ENCODE measurements at regions not wholly inside any gene's neighbourhood (a gene's known extent, or its start where the extent isn't known, plus 50 kb on each side); places are given as distances from the start of the nearest gene placed in this dataset.
A peak's percentile ranks its signal among the peaks of the same experiment; 100 is the strongest.

- DNase-seq: peak in 1 of 3 donors; percentile 53
- TF ChIP-seq CTCF (IDR thresholded peaks at IDR 0.05): no peak
- intact Hi-C loops (cut with DNase I, micrococcal nuclease): no loop called here
- ATAC-seq: peak; percentile 11
- Histone ChIP-seq H3K9me3 (no peaks in the 10 kb centered on the region), H3K36me3 (ENCODE audit: low read depth) (no peaks in the 10 kb centered on the region), H3K4me3 (no peak overlapping the region), H3K4me1 (ENCODE audit: low read depth) (peaks cover 12% of the 10 kb centered on the region)
Measured at GRCh38 chr12:116361414-116362223, 84.1 kb upstream of the MED13L start.

GRCh38 chr12:116365114-116365513 lies 87.6 kb upstream of the MED13L start:
- Histone ChIP-seq H3K36me3 (ENCODE audit: low read depth) (no peaks in the 10 kb centered on the region), H3K9me3 (no peaks in the 10 kb centered on the region), H3K4me3 (no peak overlapping the region), H3K4me1 (ENCODE audit: low read depth) (peaks cover 6% of the 10 kb centered on the region)
- intact Hi-C loops (cut with DNase I, micrococcal nuclease): no loop called here
- ATAC-seq (peak; percentile 62), DNase-seq (no peak)
- no peak for TF ChIP-seq CTCF (IDR thresholded peaks at IDR 0.05)

GRCh38 chr12:116365606-116366455 lies 88.3 kb upstream of the MED13L start:
- no peaks in the 10 kb centered on the region for H3K36me3 ChIP-seq (ENCODE audit: low read depth)
- intact Hi-C loops (cut with DNase I, micrococcal nuclease): no loop called here
- no peak overlapping the region for H3K4me3 ChIP-seq
- ATAC-seq: peak; percentile 50
- TF ChIP-seq CTCF (IDR thresholded peaks at IDR 0.05): no peak
- DNase-seq: no peak
- H3K9me3 ChIP-seq: no peaks in the 10 kb centered on the region
- peaks cover 6% of the 10 kb centered on the region for H3K4me1 ChIP-seq (ENCODE audit: low read depth)

- peak; percentile 57 for ATAC-seq
- H3K4me1 ChIP-seq (ENCODE audit: low read depth): peaks cover 6% of the 10 kb centered on the region
- intact Hi-C loops (cut with DNase I, micrococcal nuclease): no loop called here
Measured at GRCh38 chr12:116366456-116366776, 88.9 kb upstream of the MED13L start.

GRCh38 chr12:116366824-116367223 lies 89.3 kb upstream of the MED13L start:
- ATAC-seq: no peak
- no peaks in the 10 kb centered on the region for H3K36me3 ChIP-seq (ENCODE audit: low read depth)
- DNase-seq: no peak
- intact Hi-C loops (cut with DNase I, micrococcal nuclease): no loop called here
- peaks cover 6% of the 10 kb centered on the region for H3K4me1 ChIP-seq (ENCODE audit: low read depth)
- no peak overlapping the region for H3K4me3 ChIP-seq
- H3K9me3 ChIP-seq: no peaks in the 10 kb centered on the region
- no peak for TF ChIP-seq CTCF (IDR thresholded peaks at IDR 0.05)

More at GRCh38 chr12:116366456-116366776, 88.9 kb upstream of the MED13L start:
- Histone ChIP-seq H3K4me3 (no peak overlapping the region), H3K9me3 (no peaks in the 10 kb centered on the region), H3K36me3 (ENCODE audit: low read depth) (no peaks in the 10 kb centered on the region)
- peak; percentile 37 to 58 (median 38) for DNase-seq
- TF ChIP-seq CTCF (IDR thresholded peaks at IDR 0.05): no peak
